PC-9 (cell line): ENCODE measurements at regions not wholly inside any gene's neighbourhood (a gene's known extent, or its start where the extent isn't known, plus 50 kb on each side); places are given as distances from the start of the nearest gene placed in this dataset.

Experiments used
- BruUV-seq: library from RNA; stranded (reverse); fragments of 400-500 nt; replicated peaks from 2 replicates; lab custom pipeline; 2021; lab: Mats Ljungman, UMichigan
- CTCF ChIA-PET: fragments of 300-600 bp; sonication (Branson Sonifier 250); formaldehyde crosslinking; loops from one replicate; lab custom pipeline; 2022; ENCODE audit warnings: antibody characterized with exemption; lab: Charles Lee
- POLR2A ChIA-PET: fragments of 300-600 bp; sonication (Branson Sonifier 250); formaldehyde crosslinking; loops from one replicate; lab custom pipeline; 2022; ENCODE audit warnings: antibody characterized with exemption; ENCODE audit not compliant: unreplicated experiment; lab: Charles Lee
- DNase-seq, 2 experiments: peaks; one replicate each; pipeline versions ENCODE4 v3.0.0 to v3.0.0-alpha.2; 2015 to 2022; ENCODE audit warnings: mixed read lengths in 1 of 2
- H2AFZ ChIP-seq: fragments of 200-600 bp; sonication (generic); 2 replicates; pipeline ENCODE4 v1.8.1; 2017; ENCODE audit warnings: antibody characterized with exemption
- H3F3A ChIP-seq: fragments of 200-600 bp; sonication (generic); 2 replicates; pipeline ENCODE4 v1.8.1; 2017; ENCODE audit warnings: antibody characterized with exemption, mild to moderate bottlenecking, low read depth; ENCODE audit not compliant: insufficient read depth
- H3K27ac ChIP-seq: fragments of 200-600 bp; sonication (generic); 2 replicates; pipeline ENCODE4 v1.6.1; 2016; ENCODE audit warnings: mixed run types
- H3K27me3 ChIP-seq: fragments of 200-600 bp; sonication (generic); 2 replicates; pipeline ENCODE4 v1.6.1; 2016; ENCODE audit warnings: low read depth, mixed run types; ENCODE audit not compliant: insufficient read depth
- H3K36me3 ChIP-seq: fragments of 200-600 bp; sonication (generic); 2 replicates; pipeline ENCODE4 v1.6.1; 2016; ENCODE audit warnings: low read depth, mixed run types
- H3K4me1 ChIP-seq: fragments of 200-600 bp; sonication (generic); replicated peaks from 2 replicates; pipeline ENCODE4 v1.6.1; 2016; ENCODE audit warnings: mixed run types; ENCODE audit not compliant: insufficient read depth
- H3K4me2 ChIP-seq: fragments of 200-600 bp; sonication (generic); 2 replicates; pipeline ENCODE4 v1.6.1; 2017; ENCODE audit warnings: mixed run types
- H3K4me3 ChIP-seq: fragments of 200-600 bp; sonication (generic); 2 replicates; pipeline ENCODE4 v1.6.1; 2016; ENCODE audit warnings: mixed run types
- H3K79me2 ChIP-seq: fragments of 200-600 bp; sonication (generic); 2 replicates; pipeline ENCODE4 v1.6.1; 2017; ENCODE audit warnings: low read depth, mixed run types
- H3K9me2 ChIP-seq: fragments of 200-600 bp; sonication (generic); 2 replicates; pipeline ENCODE4 v1.8.1; 2017; ENCODE audit warnings: mild to moderate bottlenecking; ENCODE audit not compliant: insufficient read depth
- H3K9me3 ChIP-seq: fragments of 200-600 bp; sonication (generic); 2 replicates; pipeline ENCODE4 v1.8.1; 2016; ENCODE audit warnings: low read depth; ENCODE audit not compliant: insufficient read depth
- H4K20me1 ChIP-seq: fragments of 200-600 bp; sonication (generic); 2 replicates; pipeline ENCODE4 v1.8.1; 2017; ENCODE audit not compliant: insufficient read depth
- CTCF ChIP-seq: fragments of 200-600 bp; sonication (generic); conservative IDR thresholded peaks from 2 replicates; pipeline ENCODE4 v1.6.1; 2017; ENCODE audit warnings: mixed run types, antibody characterized with exemption, mild to moderate bottlenecking, moderate library complexity
- EZH2 ChIP-seq: fragments of 200-600 bp; sonication (generic); IDR thresholded peaks from 2 replicates; pipeline ENCODE4 v1.8.0; 2017; ENCODE audit warnings: antibody characterized with exemption, low read depth
- intact Hi-C: fragments of 100-400 bp; cut with micrococcal nuclease; formaldehyde crosslinking; loops from one replicate; pipeline ENCODE4 v1.10.0; 2022; ENCODE audit not compliant: unreplicated experiment

GRCh38 chr4:110680265-110680664 is 57.4 kb upstream of the PITX2 start:
- no peaks in the 10 kb centered on the region for H3K4me1 ChIP-seq
- no peaks in the 10 kb centered on the region for H3K9me3 ChIP-seq
- no peak overlapping the region for H3K27ac ChIP-seq
- no peak overlapping the region for H2AFZ ChIP-seq
- no peaks in the 10 kb centered on the region for H3K9me2 ChIP-seq
- no peaks in the 10 kb centered on the region for H4K20me1 ChIP-seq
- H3K36me3 ChIP-seq = no peaks in the 10 kb centered on the region
- H3F3A ChIP-seq = no peaks in the 10 kb centered on the region
- CTCF ChIA-PET = no interaction called here
- POLR2A ChIA-PET = no interaction called here
- no TSS peak for BruUV-seq
- no peak for TF ChIP-seq EZH2
- TF ChIP-seq CTCF = no peak
- DNase-seq = no peak
- no peak overlapping the region for H3K4me2 ChIP-seq
- no peak overlapping the region for H3K4me3 ChIP-seq
- no peaks in the 10 kb centered on the region for H3K27me3 ChIP-seq
- no peaks in the 10 kb centered on the region for H3K79me2 ChIP-seq
- intact Hi-C loops = no loop called here

DNA sequence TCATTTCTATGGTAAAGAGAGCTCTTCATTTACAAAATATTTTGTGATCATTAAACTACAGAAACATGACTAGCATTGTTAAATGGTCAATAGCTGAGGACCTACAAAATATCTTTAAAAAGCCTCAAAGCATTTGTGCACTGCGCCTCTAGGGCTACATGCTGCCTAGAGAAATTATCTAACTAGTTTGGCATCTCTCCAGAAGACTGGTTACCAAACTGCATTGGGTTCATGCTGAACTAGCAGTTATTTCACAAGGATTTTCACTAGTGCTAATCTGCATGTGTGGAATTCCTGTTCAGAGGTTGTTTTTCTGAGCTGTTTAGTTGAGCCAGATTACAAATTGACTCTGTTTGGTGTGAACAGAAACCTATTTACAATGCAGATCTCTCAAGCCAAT is 58.5 kb upstream of the PITX2 start:
- Histone ChIP-seq H3F3A (no peaks in the 10 kb centered on the region), H3K9me3 (no peaks in the 10 kb centered on the region), H3K4me1 (no peaks in the 10 kb centered on the region), H2AFZ (no peak overlapping the region), H4K20me1 (no peaks in the 10 kb centered on the region), H3K79me2 (no peaks in the 10 kb centered on the region), H3K9me2 (no peaks in the 10 kb centered on the region), H3K36me3 (no peaks in the 10 kb centered on the region), H3K27me3 (no peaks in the 10 kb centered on the region), H3K27ac (no peak overlapping the region), H3K4me2 (no peak overlapping the region), H3K4me3 (no peak overlapping the region)
- CTCF ChIA-PET = no interaction called here
- intact Hi-C loops = no loop called here
- POLR2A ChIA-PET = no interaction called here
- BruUV-seq = no TSS peak
- DNase-seq = no peak
- TF ChIP-seq EZH2 (no peak), CTCF (no peak)

DNA sequence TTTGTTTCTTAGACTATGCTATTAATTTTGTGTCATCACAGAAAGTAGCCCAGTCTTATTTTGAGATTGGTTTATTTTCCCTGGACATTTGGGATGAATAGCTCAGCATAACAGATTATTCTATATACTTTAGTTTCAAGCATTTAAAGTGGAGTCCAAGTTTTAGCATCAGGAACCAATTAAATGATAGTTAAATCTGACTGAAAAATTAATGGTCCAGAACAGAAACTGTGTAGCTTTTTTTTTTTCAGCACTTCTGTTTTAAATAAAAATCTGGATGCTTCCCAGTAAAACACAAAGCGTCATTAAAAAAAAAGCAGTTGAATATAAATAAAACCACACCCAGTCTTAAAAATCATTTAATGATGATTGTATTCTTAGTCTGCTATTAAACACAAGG is 59.4 kb upstream of the PITX2 start:
- intact Hi-C loops = no loop called here
- no peak overlapping the region for H3K27ac ChIP-seq
- H3K4me2 ChIP-seq = no peak overlapping the region
- CTCF ChIA-PET = no interaction called here
- no peak overlapping the region for H2AFZ ChIP-seq
- H3K9me3 ChIP-seq = no peaks in the 10 kb centered on the region
- no peaks in the 10 kb centered on the region for H3K36me3 ChIP-seq
- no peaks in the 10 kb centered on the region for H3K79me2 ChIP-seq
- TF ChIP-seq EZH2 (no peak), CTCF (no peak)
- no peaks in the 10 kb centered on the region for H3K27me3 ChIP-seq
- DNase-seq = no peak
- no TSS peak for BruUV-seq
- H3K9me2 ChIP-seq = no peaks in the 10 kb centered on the region
- H3F3A ChIP-seq = no peaks in the 10 kb centered on the region
- H3K4me3 ChIP-seq = no peak overlapping the region
- POLR2A ChIA-PET = no interaction called here
- no peaks in the 10 kb centered on the region for H3K4me1 ChIP-seq
- H4K20me1 ChIP-seq = no peaks in the 10 kb centered on the region
